Mesendoderm (in vitro differentiated cells): ENCODE measurements at regions not wholly inside any gene's neighbourhood (a gene's known extent, or its start where the extent isn't known, plus 50 kb on each side); places are given as distances from the start of the nearest gene placed in this dataset.
A peak's percentile ranks its signal among the peaks of the same experiment; 100 is the strongest.

ENCODE experiments used
- DNase-seq: peaks from one replicate; pipeline ENCODE4 v3.0.0; 2013
- H2AK5ac ChIP-seq: 2 replicates; pipeline ENCODE4 v1.6.1; 2013; ENCODE audit warnings: low read length, inconsistent platforms
- H2BK120ac ChIP-seq: 2 replicates; pipeline ENCODE4 v1.6.1; 2013; ENCODE audit warnings: low read depth, mild to moderate bottlenecking, low read length, moderate library complexity, mixed read lengths
- H2BK15ac ChIP-seq: replicated peaks from 2 replicates; pipeline ENCODE4 v1.6.1; 2013; ENCODE audit warnings: low read depth, mild to moderate bottlenecking, moderate library complexity
- H2BK5ac ChIP-seq: 2 replicates; pipeline ENCODE4 v1.6.1; 2013; ENCODE audit warnings: low read length, inconsistent platforms
- H3K18ac ChIP-seq: 2 replicates; pipeline ENCODE4 v1.6.1; 2013; ENCODE audit warnings: mild to moderate bottlenecking, low read length, mixed read lengths
- H3K23ac ChIP-seq: one replicate; pipeline ENCODE4 v1.6.1; 2013; ENCODE audit warnings: low read length
- H3K27ac ChIP-seq: 2 replicates; pipeline ENCODE4 v1.5.1; 2013; ENCODE audit warnings: low read depth, mild to moderate bottlenecking, inconsistent platforms, low read length, moderate library complexity
- H3K27me3 ChIP-seq: 2 replicates; pipeline ENCODE4 v1.6.1; 2013; ENCODE audit warnings: low read length, control low read depth, mild to moderate bottlenecking, inconsistent platforms; ENCODE audit not compliant: insufficient read depth, poor library complexity
- H3K36me3 ChIP-seq: 2 replicates; pipeline ENCODE4 v1.6.1; 2013; ENCODE audit warnings: low read length, inconsistent platforms; ENCODE audit not compliant: control insufficient read depth, insufficient read depth
- H3K4ac ChIP-seq: one replicate; pipeline ENCODE4 v1.6.1; 2013; ENCODE audit warnings: low read depth, mild to moderate bottlenecking, low read length, moderate library complexity
- H3K4me1 ChIP-seq: 2 replicates; pipeline ENCODE4 v1.6.1; 2013; ENCODE audit warnings: low read depth, low read length, inconsistent platforms; ENCODE audit not compliant: control insufficient read depth
- H3K4me2 ChIP-seq: 2 replicates; pipeline ENCODE4 v1.6.1; 2013; ENCODE audit warnings: low read length
- H3K4me3 ChIP-seq: 2 replicates; pipeline ENCODE4 v1.5.1; 2013; ENCODE audit warnings: mild to moderate bottlenecking, low read length
- H3K56ac ChIP-seq: one replicate; pipeline ENCODE4 v1.6.1; 2013; ENCODE audit warnings: low read length
- H3K79me1 ChIP-seq: 2 replicates; pipeline ENCODE4 v1.6.1; 2013; ENCODE audit warnings: low read length, inconsistent platforms
- H3K79me2 ChIP-seq: 2 replicates; pipeline ENCODE4 v1.6.1; 2013; ENCODE audit warnings: mild to moderate bottlenecking, low read length; ENCODE audit not compliant: control insufficient read depth, insufficient read depth
- H3K9ac ChIP-seq: 2 replicates; pipeline ENCODE4 v1.6.1; 2013; ENCODE audit warnings: low read length, inconsistent platforms
- H4K5ac ChIP-seq: one replicate; pipeline ENCODE4 v1.6.1; 2013; ENCODE audit warnings: low read length
- H4K8ac ChIP-seq: one replicate; pipeline ENCODE4 v1.6.1; 2013; ENCODE audit warnings: low read depth, mild to moderate bottlenecking, control low read depth, low read length, moderate library complexity
- WGBS: extraction: QIAGEN DNeasy Blood & Tissue Kit; methylation state at CpG from one replicate; pipeline ENCODE4 v1.1.7; 2013; ENCODE audit warnings: low lambda C conversion rate, missing lambda C conversion rate; ENCODE audit not compliant: insufficient coverage; ENCODE audit errors: extremely low coverage; 5-methylcytosine and 5-hydroxymethylcytosine counted together

DNA sequence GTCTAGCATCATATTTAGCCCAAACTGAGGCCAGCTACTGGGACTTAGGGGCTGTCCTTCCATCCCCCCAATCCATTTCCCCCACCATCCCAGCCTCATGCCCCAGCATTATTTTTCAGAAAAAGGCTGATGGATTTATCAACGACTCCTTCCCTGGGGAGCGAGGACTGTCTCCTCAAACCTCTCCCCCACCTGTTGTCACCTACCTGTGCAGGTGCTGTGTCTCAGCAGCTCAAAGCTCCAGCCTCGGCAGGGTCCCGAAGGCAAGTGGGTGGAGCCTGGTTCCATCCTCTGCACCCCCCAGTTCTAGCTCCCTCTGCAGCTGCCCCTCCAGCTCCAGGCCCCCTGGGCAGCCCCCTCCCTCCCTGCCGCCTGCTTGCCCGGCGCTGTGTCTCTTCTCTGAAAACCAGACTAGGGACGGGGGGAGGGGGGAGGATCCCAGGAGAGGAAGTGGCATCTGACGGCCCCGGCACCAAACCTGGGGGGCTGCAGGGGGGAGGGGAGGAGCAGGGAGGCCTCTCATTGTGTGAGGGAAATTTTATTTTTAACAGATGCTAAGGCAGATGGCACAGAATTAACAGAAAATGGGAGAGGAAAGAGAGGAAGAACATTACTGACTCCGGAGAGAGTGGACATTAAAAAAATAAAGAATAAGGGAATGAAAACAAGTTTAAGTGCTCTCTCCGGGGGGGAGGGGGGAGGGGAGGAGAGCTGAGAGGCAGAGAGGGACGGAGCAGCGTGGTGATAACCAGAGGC lies 61.7 kb upstream of the PAX2 start:
- Histone ChIP-seq H3K4me2 (no peak overlapping the region), H2BK15ac (no peak overlapping the region), H3K79me2 (no peaks in the 10 kb centered on the region), H3K36me3 (no peaks in the 10 kb centered on the region), H3K4me1 (peaks cover 2% of the 10 kb centered on the region), H2BK120ac (no peak overlapping the region), H3K56ac (no peak overlapping the region), H3K23ac (no peak overlapping the region), H3K9ac (no peak overlapping the region), H2AK5ac (no peak overlapping the region), H3K4me3 (no peak overlapping the region), H4K5ac (no peak overlapping the region), H3K4ac (no peak overlapping the region), H2BK5ac (no peak overlapping the region), H3K27ac (no peak overlapping the region), H4K8ac (no peak overlapping the region), H3K18ac (no peak overlapping the region), H3K27me3 (peaks cover 13% of the 10 kb centered on the region), H3K79me1 (no peaks in the 10 kb centered on the region)
- no CpG with 5 or more reads among the region's 14 CpGs for WGBS
- DNase-seq: no peak

DNA sequence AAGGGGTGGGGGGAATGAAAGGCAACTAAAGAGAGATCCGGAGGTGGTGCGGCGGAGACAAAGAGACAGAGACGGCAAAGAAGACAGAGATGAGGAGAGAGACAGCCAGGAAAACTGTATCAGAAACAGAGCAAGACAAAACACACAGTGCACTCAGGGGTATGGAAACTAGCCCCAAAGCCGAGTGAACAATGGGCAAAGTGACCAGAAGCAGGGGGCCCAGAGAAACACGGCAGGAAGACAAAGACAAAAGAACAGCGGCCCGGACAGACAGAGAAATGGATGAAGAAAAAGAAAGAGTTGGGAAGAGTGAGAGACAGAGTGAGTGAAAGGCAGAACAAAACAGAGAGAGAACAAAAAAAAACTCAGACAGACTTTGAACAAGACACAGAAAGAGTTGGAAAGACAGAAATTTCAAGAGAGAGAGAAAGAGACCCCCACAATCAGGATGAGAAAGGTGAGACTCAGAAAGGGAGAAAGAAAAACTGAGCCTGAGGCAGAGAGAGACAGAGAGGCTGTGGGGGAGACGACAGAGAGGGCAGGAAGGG lies 60.6 kb upstream of the PAX2 start:
- Histone ChIP-seq H3K4ac (no peak overlapping the region), H3K18ac (no peak overlapping the region), H3K27me3 (peaks cover 13% of the 10 kb centered on the region), H3K4me1 (peaks cover 2% of the 10 kb centered on the region), H3K4me2 (no peak overlapping the region), H3K23ac (no peak overlapping the region), H3K4me3 (no peak overlapping the region), H4K8ac (no peak overlapping the region), H2BK120ac (no peak overlapping the region), H2BK5ac (no peak overlapping the region), H3K79me1 (no peaks in the 10 kb centered on the region), H3K79me2 (no peaks in the 10 kb centered on the region), H2BK15ac (no peak overlapping the region), H3K36me3 (no peaks in the 10 kb centered on the region), H4K5ac (no peak overlapping the region), H2AK5ac (no peak overlapping the region), H3K27ac (no peak overlapping the region), H3K56ac (peak overlapping the region; percentile 43), H3K9ac (no peak overlapping the region)
- no peak for DNase-seq
- WGBS: no CpG with 5 or more reads among the region's 9 CpGs

DNA sequence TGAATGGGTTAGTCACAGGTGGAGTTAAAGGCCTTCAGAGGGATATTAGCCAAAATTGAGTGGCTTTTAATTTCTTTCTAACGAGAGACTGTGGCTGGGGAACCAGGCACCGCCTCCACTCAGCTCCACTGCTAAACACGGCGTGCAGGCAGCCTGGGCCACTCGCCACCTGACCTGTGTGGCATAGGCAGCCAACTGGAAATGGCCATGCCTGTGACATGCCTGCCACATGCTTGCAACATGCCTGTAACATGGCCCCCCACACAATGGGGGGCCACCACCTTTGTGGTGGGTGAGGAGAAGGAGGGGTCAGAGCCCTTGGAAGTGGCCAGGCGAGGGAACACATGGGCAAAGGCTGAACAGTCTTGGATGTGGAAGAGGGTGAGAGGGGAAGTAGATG lies 60.1 kb upstream of the PAX2 start:
- no peak overlapping the region for H3K18ac ChIP-seq
- H3K4me1 ChIP-seq: peaks cover 2% of the 10 kb centered on the region
- H4K8ac ChIP-seq: no peak overlapping the region
- no peak overlapping the region for H2BK5ac ChIP-seq
- no peak overlapping the region for H2AK5ac ChIP-seq
- H3K79me2 ChIP-seq: no peaks in the 10 kb centered on the region
- H2BK15ac ChIP-seq: no peak overlapping the region
- no peak overlapping the region for H3K56ac ChIP-seq
- no CpG with 5 or more reads among the region's 6 CpGs for WGBS
- H2BK120ac ChIP-seq: no peak overlapping the region
- H4K5ac ChIP-seq: no peak overlapping the region
- H3K27ac ChIP-seq: no peak overlapping the region
- H3K4me3 ChIP-seq: no peak overlapping the region
- H3K79me1 ChIP-seq: no peaks in the 10 kb centered on the region
- peaks cover 13% of the 10 kb centered on the region for H3K27me3 ChIP-seq
- H3K4ac ChIP-seq: no peak overlapping the region
- no peak overlapping the region for H3K4me2 ChIP-seq
- H3K9ac ChIP-seq: no peak overlapping the region
- no peaks in the 10 kb centered on the region for H3K36me3 ChIP-seq
- H3K23ac ChIP-seq: no peak overlapping the region
- DNase-seq: no peak

DNA sequence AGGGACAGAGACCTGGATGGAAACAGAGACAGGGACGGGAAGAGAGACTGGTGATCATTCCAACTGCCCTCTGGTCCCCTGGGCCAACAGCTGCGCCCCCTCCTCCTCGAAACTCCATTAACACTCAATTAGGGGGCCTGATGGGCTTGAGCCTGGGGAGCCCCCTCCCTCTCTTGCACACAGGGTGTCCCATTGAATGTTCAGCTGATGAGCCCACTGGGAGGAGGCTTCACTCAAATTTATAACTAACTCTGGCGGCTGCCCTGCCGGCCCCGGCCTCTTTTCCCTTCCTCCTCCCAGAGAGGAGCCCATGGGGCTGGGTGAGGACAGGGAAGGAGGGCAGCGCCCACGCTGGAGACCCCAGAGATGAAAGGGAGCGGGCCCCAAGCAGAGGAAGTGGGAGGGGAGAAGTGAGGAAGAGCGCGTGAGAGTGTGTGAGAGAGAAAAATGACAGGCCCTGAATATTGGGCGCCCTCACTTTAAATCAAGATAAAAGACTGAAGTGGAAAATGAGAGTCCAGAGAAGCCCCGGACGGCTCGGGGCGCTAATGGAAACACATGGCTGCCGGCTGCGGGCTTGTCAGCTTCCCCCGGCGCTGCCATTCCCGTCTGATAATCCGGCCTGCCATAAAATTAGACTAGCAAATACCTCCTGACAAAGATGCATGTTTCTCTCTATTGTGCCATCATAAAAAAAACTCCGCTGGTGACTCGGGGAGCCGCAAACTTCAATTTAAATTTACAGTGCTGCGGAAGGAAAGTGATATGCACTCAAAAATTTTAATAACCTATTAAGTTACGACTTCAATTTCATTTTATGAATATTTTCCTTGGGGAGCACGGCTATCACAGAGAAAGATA lies 58.0 kb upstream of the PAX2 start:
- H4K5ac ChIP-seq: no peak overlapping the region

DNA sequence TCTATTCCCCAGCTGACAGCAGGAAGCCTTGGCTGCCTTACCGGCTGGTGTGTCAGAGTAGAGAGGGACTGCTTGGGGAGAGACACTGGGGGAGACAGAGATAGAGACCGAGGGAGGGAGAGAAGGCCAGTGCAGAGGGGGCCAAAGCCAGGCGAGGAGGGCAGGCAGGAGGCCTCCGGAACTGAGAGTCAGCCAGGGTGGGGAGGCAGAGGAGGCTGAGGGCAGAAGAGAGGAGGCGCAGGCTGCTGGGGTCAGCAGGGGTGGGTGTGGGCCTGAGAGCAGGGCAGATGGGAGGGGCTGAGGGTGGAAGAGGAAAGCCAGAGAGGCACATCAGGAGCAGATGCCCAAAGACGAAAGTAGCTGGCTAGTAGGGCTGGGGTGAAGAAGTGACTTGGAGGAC lies 57.2 kb upstream of the PAX2 start:
- H3K27ac ChIP-seq: no peak overlapping the region
- no peak overlapping the region for H3K56ac ChIP-seq
- no peak overlapping the region for H3K4ac ChIP-seq
- H3K79me1 ChIP-seq: no peaks in the 10 kb centered on the region
- no peaks in the 10 kb centered on the region for H3K36me3 ChIP-seq
- H2BK5ac ChIP-seq: no peak overlapping the region
- no peak overlapping the region for H3K9ac ChIP-seq
- no CpG with 5 or more reads among the region's 6 CpGs for WGBS
- no peak overlapping the region for H2BK15ac ChIP-seq
- no peak overlapping the region for H2AK5ac ChIP-seq
- H3K23ac ChIP-seq: no peak overlapping the region
- no peak overlapping the region for H2BK120ac ChIP-seq
- peaks cover 5% of the 10 kb centered on the region for H3K27me3 ChIP-seq
- H3K18ac ChIP-seq: no peak overlapping the region
- H3K79me2 ChIP-seq: no peaks in the 10 kb centered on the region
- H4K5ac ChIP-seq: no peak overlapping the region
- peaks cover 2% of the 10 kb centered on the region for H3K4me1 ChIP-seq
- H3K4me3 ChIP-seq: no peak overlapping the region
- no peak overlapping the region for H3K4me2 ChIP-seq
- no peak overlapping the region for H4K8ac ChIP-seq
- DNase-seq: no peak

More for the DNA sequence above, 58.0 kb upstream of the PAX2 start:
- Histone ChIP-seq H2BK5ac (no peak overlapping the region), H3K9ac (no peak overlapping the region), H3K79me1 (no peaks in the 10 kb centered on the region), H4K8ac (no peak overlapping the region), H3K27me3 (peaks cover 9% of the 10 kb centered on the region), H3K79me2 (no peaks in the 10 kb centered on the region), H2AK5ac (no peak overlapping the region), H3K4ac (no peak overlapping the region), H3K18ac (no peak overlapping the region), H2BK120ac (no peak overlapping the region), H2BK15ac (no peak overlapping the region), H3K4me3 (no peak overlapping the region), H3K4me2 (no peak overlapping the region), H3K27ac (no peak overlapping the region), H3K23ac (no peak overlapping the region), H3K56ac (no peak overlapping the region), H3K36me3 (no peaks in the 10 kb centered on the region), H3K4me1 (peaks cover 2% of the 10 kb centered on the region)
- no CpG with 5 or more reads among the region's 28 CpGs for WGBS
- DNase-seq: no peak
